ENCODE measurements at regions not wholly inside any gene's neighbourhood (a gene's known extent, or its start where the extent isn't known, plus 50 kb on each side); places are given as distances from the start of the nearest gene placed in this dataset.
"Not testable (repeated sequence)": the region's sequence is repeated elsewhere in the genome, so short reads cannot be mapped to it uniquely, and the experiment has no call there.

- no peak for TF ChIP-seq CTCF (conservative IDR thresholded peaks at IDR 0.05)
- H3K27ac ChIP-seq, result no peak overlapping the region
These were observed 101.8 kb upstream of the ZNF98 start for GRCh38 chr19:22523940-22524339.

DNA sequence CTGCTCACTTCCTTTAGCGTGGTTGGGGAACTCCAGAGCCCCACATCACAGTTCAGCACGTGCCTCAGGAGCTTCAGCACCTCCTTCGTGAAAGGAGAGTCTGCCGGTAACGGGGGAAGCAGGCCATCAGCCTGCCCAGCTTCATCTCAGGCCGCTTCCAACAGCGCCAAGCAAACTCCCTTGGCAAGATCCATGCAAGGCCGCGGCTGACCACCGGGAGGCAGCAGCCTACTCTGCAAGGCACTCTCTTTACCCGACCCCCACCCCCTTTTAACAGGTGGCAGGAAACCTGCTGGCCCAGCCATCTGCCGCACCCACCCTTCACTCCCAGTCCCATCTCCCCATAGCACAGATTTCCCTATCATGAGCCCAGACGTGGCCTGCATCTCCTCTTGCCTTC is 97.4 kb upstream of the ZNF98 start:
- not testable (repeated sequence) for H3K27ac ChIP-seq

DNA sequence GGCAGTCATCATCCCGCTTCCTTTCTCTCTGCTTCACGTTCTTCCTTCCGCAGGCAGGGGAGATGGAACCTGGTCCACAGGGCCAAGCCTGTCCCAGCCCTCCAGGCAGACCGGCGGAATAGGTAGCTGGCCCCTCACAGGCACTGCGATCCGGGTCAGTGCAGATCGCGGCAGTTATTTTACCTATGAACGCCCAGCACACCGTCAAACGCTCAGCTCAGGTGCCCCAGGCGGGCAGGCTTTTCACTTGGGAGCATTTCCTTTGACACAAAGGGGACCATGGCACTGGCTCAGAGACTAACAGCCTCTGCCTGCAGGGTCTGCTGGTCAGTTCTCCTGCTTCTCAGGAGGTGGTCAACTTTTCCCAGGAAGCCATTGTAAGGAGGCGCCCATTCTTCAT is 97.0 kb upstream of the ZNF98 start:
- no peak overlapping the region for H3K27ac ChIP-seq
- no peak for TF ChIP-seq CTCF (conservative IDR thresholded peaks at IDR 0.05)

DNA sequence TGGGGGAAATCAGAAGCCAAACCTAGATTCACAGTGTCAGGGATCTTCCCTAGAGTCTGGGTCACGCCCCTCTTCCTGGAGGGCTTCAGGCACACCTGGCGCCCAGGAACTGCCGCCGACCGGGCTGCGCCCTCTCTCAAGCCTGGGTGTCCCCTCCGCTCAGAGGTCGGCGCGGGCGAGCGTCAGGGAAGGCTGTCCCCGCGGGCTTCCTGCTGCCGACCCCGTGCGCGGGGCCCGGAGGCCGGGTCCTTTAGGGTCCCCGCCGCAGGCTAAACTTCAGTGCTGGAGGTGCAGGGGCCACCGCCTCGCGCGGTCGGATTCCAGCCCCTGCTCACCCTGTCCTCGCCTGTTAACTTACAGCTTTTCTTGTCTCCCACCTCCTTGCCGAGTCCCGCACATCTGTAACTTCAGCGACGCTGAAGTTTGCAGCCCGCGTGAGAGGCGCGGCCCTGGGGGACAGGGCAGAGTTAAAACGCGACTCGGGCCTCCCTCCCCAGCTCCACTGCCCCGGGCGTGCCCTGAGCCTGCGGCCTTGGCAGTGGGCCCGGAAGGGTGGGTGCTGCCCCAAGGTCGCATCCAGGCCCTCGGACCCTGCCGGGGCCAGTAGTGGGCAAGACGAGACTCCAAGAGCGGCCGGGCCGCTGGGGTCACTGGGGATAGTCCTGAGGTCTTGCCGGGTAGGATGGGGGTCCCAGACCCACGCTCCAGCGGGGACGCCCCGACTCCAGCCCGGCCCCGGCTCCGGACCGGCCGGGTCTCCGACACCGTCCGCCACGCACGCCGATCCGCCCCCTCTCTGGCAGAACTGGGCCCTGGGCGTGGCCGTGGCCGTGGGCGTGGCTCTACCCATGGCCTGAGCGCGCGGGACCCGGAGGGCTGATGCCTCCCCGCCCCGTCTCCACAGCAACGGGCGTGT is 95.6 kb upstream of the ZNF98 start:
- H3K27ac ChIP-seq, result no peak overlapping the region
- TF ChIP-seq CTCF (conservative IDR thresholded peaks at IDR 0.05), result no peak

DNA sequence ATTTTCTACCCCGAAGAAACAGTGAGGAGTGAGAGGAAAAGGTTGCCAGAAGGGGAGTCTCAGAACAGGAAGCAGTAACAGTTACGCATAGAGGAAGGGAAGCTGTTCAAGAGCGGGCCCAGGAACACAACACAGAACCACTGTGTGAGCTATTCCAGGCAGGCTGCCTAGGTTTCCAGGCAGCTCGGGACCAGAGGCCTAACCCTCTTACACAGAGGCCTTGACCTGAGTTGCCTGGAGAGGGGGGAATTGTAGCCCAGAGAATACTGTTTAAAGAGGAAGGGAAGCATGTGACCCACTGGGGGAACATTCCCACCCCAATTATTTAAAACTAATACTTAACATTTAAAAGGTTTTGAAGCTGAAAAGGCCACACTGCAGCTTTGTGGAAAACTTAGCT is 93.3 kb upstream of the ZNF98 start:
- TF ChIP-seq CTCF (conservative IDR thresholded peaks at IDR 0.05), result no peak
- no peak overlapping the region for H3K27ac ChIP-seq

- H3K27ac ChIP-seq, result no peak overlapping the region
- no peak for TF ChIP-seq CTCF (conservative IDR thresholded peaks at IDR 0.05)
These were observed 81.4 kb upstream of the ZNF98 start for GRCh38 chr19:22503524-22503923.

DNA sequence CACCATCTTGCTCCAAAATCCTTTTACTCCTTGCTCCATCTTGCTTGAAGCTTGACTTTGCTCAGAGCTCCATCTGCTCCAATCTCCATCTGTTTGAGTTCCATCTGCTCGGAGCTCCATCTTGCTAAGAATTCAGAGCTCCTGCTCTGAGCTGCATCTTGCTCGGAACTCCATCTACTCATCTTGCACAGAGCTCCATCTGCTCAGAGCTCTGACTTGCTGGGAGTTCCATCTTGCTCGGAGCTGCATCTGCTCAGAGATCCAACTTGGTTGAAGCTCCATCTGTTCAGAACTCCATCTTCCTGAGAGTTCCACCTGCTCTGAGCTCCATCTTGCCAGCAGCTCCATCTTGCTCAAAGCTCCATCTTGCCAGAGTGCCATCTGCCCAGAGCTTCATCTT is 80.6 kb upstream of the ZNF98 start:
- TF ChIP-seq CTCF (conservative IDR thresholded peaks at IDR 0.05), result no peak
- H3K27ac ChIP-seq, result no peak overlapping the region

- not testable (repeated sequence) for H3K27ac ChIP-seq
These were observed 76.8 kb upstream of the ZNF98 start for GRCh38 chr19:22498831-22499430.
